Prostate gland (tissue), 2 donors: ENCODE measurements at regions not wholly inside any gene's neighbourhood (a gene's known extent, or its start where the extent isn't known, plus 50 kb on each side); places are given as distances from the start of the nearest gene placed in this dataset.

Experiments used
- DNase-seq: peaks from one replicate; pipeline ENCODE4 v3.0.0-alpha.2; 2019; ENCODE audit warnings: low spot score
- H3K27ac ChIP-seq, 2 donors: fragments of 200-600 bp; sonication (generic); 2 replicates each; pipeline ENCODE4 v1.5.1; 2017 to 2019
- H3K27me3 ChIP-seq: fragments of 200-600 bp; sonication (generic); replicated peaks from 2 replicates; pipeline ENCODE4 v1.5.1; 2019; ENCODE audit not compliant: insufficient read depth
- H3K36me3 ChIP-seq, 2 donors: fragments of 200-600 bp; sonication (generic); 1 replicate in 1 of 2; 2 replicates in 1 of 2; pipeline versions ENCODE4 v1.5.1 to v1.8.1; 2017 to 2019
- H3K4me1 ChIP-seq: fragments of 200-600 bp; sonication (generic); replicated peaks from 2 replicates; pipeline ENCODE4 v1.5.1; 2019
- H3K4me3 ChIP-seq, 2 donors: fragments of 200-600 bp; sonication (generic); 2 replicates each; pipeline ENCODE4 v1.5.1; 2017 to 2019
- H3K9me3 ChIP-seq: fragments of 200-600 bp; sonication (generic); 2 replicates; pipeline ENCODE4 v1.5.1; 2017
- POLR2A ChIP-seq: fragments of 450-650 bp; IDR thresholded peaks from one replicate; pipeline ENCODE4 v1.6.1; 2016; ENCODE audit warnings: antibody characterized with exemption, mild to moderate bottlenecking
- POLR2AphosphoS5 ChIP-seq: sonication (generic); formaldehyde crosslinking; IDR thresholded peaks from one replicate; pipeline ENCODE4 v1.6.1; 2017; ENCODE audit warnings: antibody characterized with exemption
- WGBS: methylation state at CpG from one replicate; pipeline ENCODE4 v1.1.5; 2018; 5-methylcytosine and 5-hydroxymethylcytosine counted together
- intact Hi-C: fragments of 100-400 bp; cut with DNase I; formaldehyde crosslinking; loops from one replicate; pipeline ENCODE4 v1.14.2; 2022
- TF ChIP-seq, protein P1 (sequence below), 4 experiments: fragments of 200-600 bp in 2 of 4; fragments of 450-650 bp in 2 of 4; sonication (generic) in 2 of 4; IDR thresholded peaks; 1 replicate in 3 of 4; 2 replicates in 1 of 4; pipeline ENCODE4 v1.5.1; 2016 to 2019; ENCODE audit warnings: antibody characterized with exemption in 4 of 4, mild to moderate bottlenecking in 2 of 4, moderate library complexity in 2 of 4

DNA sequence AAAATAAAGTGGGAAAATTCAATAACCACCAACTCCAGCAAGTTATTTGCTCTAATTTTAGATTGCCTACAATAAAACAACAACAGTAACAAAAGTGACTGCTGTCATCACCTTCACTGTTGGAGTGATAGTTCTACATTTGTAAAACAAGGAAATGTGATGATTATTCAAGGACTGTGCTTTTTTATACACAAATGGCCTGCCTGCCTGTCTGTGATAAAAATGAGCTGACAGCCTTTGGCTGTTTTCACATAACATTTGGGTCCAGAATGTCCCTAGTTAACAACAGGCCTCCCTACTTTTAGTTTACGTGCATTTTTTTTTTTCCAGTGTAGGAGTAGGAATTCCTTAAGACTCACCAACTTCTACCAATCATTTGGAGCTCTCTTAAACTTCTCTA is 768.8 kb downstream of the PDCD6IP start:
- DNase-seq = no peak
- 60% methylated on average over 1 of the region's 1 CpG for WGBS
- no peaks in the 10 kb centered on the region for H3K36me3 ChIP-seq
- intact Hi-C loops = no loop called here
- H3K27ac ChIP-seq = no peak overlapping the region
- no peaks in the 10 kb centered on the region for H3K27me3 ChIP-seq
- no peaks in the 10 kb centered on the region for H3K9me3 ChIP-seq
- TF ChIP-seq POLR2A = no peak
- TF ChIP-seq, protein P1, sequence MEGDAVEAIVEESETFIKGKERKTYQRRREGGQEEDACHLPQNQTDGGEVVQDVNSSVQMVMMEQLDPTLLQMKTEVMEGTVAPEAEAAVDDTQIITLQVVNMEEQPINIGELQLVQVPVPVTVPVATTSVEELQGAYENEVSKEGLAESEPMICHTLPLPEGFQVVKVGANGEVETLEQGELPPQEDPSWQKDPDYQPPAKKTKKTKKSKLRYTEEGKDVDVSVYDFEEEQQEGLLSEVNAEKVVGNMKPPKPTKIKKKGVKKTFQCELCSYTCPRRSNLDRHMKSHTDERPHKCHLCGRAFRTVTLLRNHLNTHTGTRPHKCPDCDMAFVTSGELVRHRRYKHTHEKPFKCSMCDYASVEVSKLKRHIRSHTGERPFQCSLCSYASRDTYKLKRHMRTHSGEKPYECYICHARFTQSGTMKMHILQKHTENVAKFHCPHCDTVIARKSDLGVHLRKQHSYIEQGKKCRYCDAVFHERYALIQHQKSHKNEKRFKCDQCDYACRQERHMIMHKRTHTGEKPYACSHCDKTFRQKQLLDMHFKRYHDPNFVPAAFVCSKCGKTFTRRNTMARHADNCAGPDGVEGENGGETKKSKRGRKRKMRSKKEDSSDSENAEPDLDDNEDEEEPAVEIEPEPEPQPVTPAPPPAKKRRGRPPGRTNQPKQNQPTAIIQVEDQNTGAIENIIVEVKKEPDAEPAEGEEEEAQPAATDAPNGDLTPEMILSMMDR (IDR thresholded peaks at IDR 0.05) = no peak
- TF ChIP-seq POLR2AphosphoS5 = no peak
- no peak overlapping the region for H3K4me3 ChIP-seq
- no peaks in the 10 kb centered on the region for H3K4me1 ChIP-seq

DNA sequence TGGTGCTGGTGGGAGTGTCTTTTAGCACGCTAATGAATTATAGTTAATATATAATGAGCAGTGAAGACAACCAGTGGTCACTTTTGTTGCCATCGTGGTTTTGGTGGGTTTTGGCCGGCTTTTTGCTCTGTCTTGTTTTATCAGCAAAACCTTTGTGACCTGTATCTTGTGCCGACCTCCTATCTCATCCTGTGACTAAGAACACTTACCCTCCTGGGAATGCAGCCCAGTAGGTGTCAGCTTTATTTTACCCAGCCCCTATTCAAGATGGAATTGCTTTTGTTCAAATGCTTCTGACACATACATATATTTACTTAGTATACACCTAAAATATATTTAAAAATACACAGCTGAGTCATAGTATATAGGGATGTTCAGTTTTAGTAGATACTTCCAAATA is 770.3 kb downstream of the PDCD6IP start:
- TF ChIP-seq, protein P1 (IDR thresholded peaks at IDR 0.05) = no peak
- TF ChIP-seq POLR2A = no peak
- no peak for TF ChIP-seq POLR2AphosphoS5
- intact Hi-C loops = no loop called here
- H3K9me3 ChIP-seq = no peaks in the 10 kb centered on the region
- 70% methylated on average over 4 of the region's 4 CpGs for WGBS
- H3K36me3 ChIP-seq = no peaks in the 10 kb centered on the region
- no peaks in the 10 kb centered on the region for H3K27me3 ChIP-seq
- no peak for DNase-seq
- no peak overlapping the region for H3K27ac ChIP-seq
- no peaks in the 10 kb centered on the region for H3K4me1 ChIP-seq
- H3K4me3 ChIP-seq = no peak overlapping the region

DNA sequence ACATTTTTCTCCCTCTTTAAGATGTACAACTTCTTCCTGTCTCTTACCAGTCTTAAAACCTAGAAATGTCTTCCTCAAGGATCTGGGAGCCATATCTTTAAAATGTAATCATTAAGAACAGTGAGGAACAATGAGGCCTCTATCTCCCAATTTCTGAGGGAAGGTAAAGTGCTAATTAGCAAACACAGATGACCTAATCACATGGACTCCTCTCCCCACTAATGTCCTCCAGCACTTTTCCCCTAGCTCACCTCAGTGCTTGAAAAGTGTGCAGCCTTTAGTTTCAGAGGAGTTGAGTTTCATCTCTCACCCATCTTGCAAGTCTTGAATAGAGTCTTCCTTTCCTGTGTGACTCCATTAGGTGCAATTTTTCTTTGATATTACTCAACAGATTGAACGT is 771.0 kb downstream of the PDCD6IP start:
- intact Hi-C loops = no loop called here
- Histone ChIP-seq H3K36me3 (no peaks in the 10 kb centered on the region), H3K9me3 (no peaks in the 10 kb centered on the region), H3K27me3 (no peaks in the 10 kb centered on the region), H3K4me1 (no peaks in the 10 kb centered on the region), H3K4me3 (no peak overlapping the region), H3K27ac (no peak overlapping the region)
- no peak for DNase-seq
- 62% methylated on average over 1 of the region's 1 CpG for WGBS
- TF ChIP-seq, protein P1 (IDR thresholded peaks at IDR 0.05) = no peak
- TF ChIP-seq POLR2A (no peak), POLR2AphosphoS5 (no peak)

DNA sequence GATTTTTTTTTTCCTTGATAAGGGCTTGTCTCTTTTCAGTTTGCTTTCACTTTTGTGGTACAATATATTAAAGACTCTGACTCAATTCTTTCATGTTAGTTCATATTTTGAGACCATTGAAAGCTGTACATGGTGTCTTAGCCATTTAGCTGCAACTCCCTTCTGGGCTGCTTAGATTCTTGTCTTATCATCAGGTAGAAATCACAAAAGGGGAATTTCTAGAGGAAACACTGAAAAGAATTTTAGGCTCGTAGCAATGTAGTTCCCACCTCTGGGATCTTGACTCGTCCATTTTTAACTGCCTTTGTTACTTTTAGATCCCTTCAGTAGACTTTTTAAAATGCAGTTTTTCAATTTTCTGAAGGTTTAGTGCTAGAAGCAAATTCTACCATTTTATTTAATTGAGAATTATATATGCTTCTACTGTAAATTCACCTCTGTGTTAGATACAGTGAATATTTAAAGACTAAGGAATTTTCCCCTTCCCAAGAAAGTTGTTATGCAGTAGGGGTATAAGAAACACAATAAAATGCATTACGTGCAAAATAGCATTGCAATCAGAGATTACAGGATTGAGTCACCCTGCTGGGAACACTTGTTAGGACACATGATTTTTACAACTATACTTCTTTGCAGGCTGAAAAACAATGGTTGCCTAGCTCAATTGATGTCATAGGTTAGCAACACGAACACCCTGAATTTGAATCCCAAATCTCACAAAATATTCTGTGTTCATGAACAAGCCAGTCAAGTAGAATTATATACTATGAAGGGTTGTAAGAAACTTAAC is 772.7 kb downstream of the PDCD6IP start:
- H3K4me1 ChIP-seq = no peaks in the 10 kb centered on the region
- no peak overlapping the region for H3K4me3 ChIP-seq
- H3K27ac ChIP-seq = no peak overlapping the region
- H3K36me3 ChIP-seq = no peaks in the 10 kb centered on the region
- no peaks in the 10 kb centered on the region for H3K9me3 ChIP-seq
- TF ChIP-seq, protein P1 (IDR thresholded peaks at IDR 0.05) = no peak
- no peak for TF ChIP-seq POLR2AphosphoS5
- TF ChIP-seq POLR2A = no peak
- intact Hi-C loops = no loop called here
- no peaks in the 10 kb centered on the region for H3K27me3 ChIP-seq
- WGBS = 53% methylated on average over 4 of the region's 4 CpGs
- no peak for DNase-seq

DNA sequence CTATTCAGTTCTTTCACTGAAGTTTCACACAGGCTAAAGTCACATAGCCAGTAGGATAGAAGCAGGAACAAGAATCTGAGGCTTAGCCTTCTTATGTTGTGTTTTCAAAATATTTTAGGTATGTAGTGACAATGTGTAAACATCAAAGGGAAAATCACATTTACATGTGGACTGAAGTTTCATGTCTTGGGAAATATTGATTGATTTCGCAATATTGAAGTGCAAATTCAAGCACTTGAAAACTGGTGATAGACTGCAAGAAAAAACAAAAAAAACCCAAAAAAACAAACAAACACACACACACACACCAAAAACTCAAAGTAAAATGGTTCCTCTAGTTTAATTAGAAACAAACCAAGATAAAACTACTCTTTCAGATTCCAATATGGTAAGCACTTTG is 773.3 kb downstream of the PDCD6IP start:
- Histone ChIP-seq H3K36me3 (no peaks in the 10 kb centered on the region), H3K4me1 (no peaks in the 10 kb centered on the region), H3K27me3 (no peaks in the 10 kb centered on the region), H3K27ac (no peak overlapping the region), H3K4me3 (no peak overlapping the region), H3K9me3 (no peaks in the 10 kb centered on the region)
- no peak for DNase-seq
- intact Hi-C loops = no loop called here
- WGBS = 100% methylated on average over 1 of the region's 1 CpG
- TF ChIP-seq POLR2A (no peak), POLR2AphosphoS5 (no peak)
- TF ChIP-seq, protein P1 (IDR thresholded peaks at IDR 0.05) = no peak
